PC-3 (cell line): ENCODE measurements at regions not wholly inside any gene's neighbourhood (a gene's known extent, or its start where the extent isn't known, plus 50 kb on each side); places are given as distances from the start of the nearest gene placed in this dataset.

ENCODE experiments used
- EZH2phosphoT487 ChIP-seq: fragments of 300-600 bp; sonication (generic); IDR thresholded peaks from 2 replicates; pipeline ENCODE4 v1.6.1; 2018; ENCODE audit warnings: mild to moderate bottlenecking, antibody characterized with exemption, low read length, borderline replicate concordance
- TF ChIP-seq, protein P1 (sequence below): fragments of 300-600 bp; sonication (generic); conservative IDR thresholded peaks from 2 replicates; pipeline ENCODE4 v1.5.1; 2017; ENCODE audit warnings: antibody characterized with exemption, low read depth, mild to moderate bottlenecking, low read length

DNA sequence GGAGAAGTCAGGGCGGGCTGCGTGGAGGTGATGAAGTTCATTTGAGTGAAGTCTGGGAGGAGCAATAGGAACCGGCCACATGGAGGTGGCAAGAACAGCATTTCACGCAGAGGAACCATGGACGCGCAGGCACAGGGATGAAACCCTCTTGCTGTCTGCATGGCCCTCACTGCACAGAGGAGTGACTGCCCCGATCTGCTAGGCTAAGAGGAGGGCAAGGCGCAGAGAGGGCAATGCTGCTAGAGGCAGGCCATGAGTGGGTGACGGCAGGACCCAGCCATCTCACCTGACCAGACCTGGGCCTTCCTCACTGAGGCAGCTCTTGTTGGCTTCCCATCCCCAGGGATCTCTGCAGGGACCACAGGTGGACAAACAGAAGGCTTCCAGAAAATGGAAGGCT is 90.3 kb downstream of the BARX1 start:
- TF ChIP-seq, protein P1, sequence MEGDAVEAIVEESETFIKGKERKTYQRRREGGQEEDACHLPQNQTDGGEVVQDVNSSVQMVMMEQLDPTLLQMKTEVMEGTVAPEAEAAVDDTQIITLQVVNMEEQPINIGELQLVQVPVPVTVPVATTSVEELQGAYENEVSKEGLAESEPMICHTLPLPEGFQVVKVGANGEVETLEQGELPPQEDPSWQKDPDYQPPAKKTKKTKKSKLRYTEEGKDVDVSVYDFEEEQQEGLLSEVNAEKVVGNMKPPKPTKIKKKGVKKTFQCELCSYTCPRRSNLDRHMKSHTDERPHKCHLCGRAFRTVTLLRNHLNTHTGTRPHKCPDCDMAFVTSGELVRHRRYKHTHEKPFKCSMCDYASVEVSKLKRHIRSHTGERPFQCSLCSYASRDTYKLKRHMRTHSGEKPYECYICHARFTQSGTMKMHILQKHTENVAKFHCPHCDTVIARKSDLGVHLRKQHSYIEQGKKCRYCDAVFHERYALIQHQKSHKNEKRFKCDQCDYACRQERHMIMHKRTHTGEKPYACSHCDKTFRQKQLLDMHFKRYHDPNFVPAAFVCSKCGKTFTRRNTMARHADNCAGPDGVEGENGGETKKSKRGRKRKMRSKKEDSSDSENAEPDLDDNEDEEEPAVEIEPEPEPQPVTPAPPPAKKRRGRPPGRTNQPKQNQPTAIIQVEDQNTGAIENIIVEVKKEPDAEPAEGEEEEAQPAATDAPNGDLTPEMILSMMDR, result no peak
- no peak for TF ChIP-seq EZH2phosphoT487
